ENCODE measurements at regions not wholly inside any gene's neighbourhood (a gene's known extent, or its start where the extent isn't known, plus 50 kb on each side); places are given as distances from the start of the nearest gene placed in this dataset.
"Not testable (repeated sequence)": the region's sequence is repeated elsewhere in the genome, so short reads cannot be mapped to it uniquely, and the experiment has no call there.

GRCh38 chr12:14207905-14208551 lies 157.5 kb upstream of the ATF7IP start:
- no peak for DNase-seq (ENCODE audit: low read depth in 2 of 2)

DNA sequence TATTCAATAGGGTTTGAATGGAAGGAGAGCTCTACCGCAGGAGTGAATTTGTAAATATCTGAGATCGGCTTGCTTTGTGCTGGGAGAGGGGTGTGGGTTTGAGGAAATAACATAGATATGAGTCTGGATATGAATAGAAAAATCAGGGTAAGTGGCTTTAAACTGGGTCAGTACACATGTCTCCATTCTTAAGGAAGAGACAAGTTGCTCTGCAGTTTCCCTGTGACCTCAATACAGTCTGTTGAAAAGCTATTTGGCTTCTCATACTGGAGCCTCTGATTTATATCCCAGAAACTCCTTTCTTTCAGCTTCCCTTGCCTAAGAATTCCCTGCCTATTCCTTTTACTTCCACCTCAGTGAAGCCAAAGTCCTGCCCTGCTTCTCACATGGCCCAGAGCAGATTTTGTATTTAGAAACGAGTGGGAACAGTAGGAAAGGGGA lies 153.5 kb upstream of the ATF7IP start:
- no peak for DNase-seq (ENCODE audit: low read depth in 2 of 2)

DNA sequence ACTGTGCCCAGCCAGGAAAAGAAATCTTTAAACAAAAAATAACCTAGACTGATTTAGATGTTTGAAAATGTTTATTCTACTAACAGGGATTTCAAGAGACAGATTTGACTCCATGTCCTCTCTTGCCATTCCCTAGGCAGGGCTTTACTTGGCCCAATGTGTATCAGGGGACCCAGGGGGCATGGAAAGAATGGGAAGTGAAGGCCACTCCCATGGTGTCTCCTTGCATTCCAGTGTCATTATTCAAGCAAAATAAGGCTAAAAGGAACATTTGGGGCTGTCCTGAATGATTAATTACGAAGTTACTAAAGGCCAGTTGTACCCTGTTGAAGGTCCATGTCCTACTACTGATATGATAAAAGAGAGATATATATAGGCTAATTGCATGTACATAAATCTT lies 151.9 kb upstream of the ATF7IP start:
- no peak for DNase-seq (ENCODE audit: low read depth in 2 of 2)

- DNase-seq (ENCODE audit: low read depth in 2 of 2), result no peak
Measured at GRCh38 chr12:14214495-14214894, 151.0 kb upstream of the ATF7IP start.

GRCh38 chr12:14215949-14216348 lies 149.5 kb upstream of the ATF7IP start:
- not testable (repeated sequence) for DNase-seq (ENCODE audit: low read depth in 2 of 2)

GRCh38 chr12:14216405-14217294 lies 148.8 kb upstream of the ATF7IP start:
- no peak for DNase-seq (ENCODE audit: low read depth in 2 of 2)

GRCh38 chr12:14219156-14219555 lies 146.3 kb upstream of the ATF7IP start:
- no peak for DNase-seq (ENCODE audit: low read depth in 2 of 2)

DNA sequence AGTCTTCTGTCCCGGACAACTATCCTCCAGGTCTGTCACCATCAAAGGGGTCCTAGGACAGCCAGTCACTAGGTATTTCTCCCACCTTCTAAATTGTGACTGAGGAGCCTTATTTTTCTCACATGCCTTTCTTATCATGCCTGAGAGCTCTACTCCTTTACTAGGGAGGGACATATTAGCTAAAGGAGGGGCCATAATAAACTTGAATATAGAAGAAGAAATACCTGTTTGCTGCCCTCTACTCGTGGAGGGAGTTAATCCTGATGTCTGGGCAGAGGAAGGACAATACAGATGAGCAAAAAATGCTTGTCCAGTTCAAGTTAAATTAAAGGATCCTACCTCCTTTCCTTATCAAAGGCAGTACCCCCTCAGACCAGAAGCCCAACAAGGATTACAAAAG lies 145.8 kb upstream of the ATF7IP start:
- DNase-seq (ENCODE audit: low read depth in 2 of 2), result not testable (repeated sequence)

DNA sequence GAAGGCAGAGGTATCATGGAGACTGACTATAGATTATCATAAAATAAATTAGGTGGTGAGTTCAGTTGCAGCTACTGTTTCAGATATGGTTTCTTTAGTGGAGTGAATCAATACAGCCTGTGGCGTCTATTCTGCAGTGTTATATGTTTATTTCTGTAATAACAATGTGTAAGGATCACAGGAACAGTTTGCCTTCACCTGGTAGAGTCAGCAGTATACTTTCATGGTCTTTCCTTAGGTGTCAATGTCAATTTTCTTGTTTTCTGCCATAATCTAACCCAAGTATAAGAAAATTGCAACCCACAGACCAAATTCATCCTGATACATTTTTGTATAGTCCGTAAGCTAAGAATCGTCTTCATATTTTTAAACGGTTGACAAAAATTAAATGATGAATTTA lies 140.4 kb upstream of the ATF7IP start:
- no peak for DNase-seq (ENCODE audit: low read depth in 2 of 2)

GRCh38 chr12:14235176-14235575 lies 130.3 kb upstream of the ATF7IP start:
- DNase-seq (ENCODE audit: low read depth in 2 of 2), result not testable (repeated sequence)

DNA sequence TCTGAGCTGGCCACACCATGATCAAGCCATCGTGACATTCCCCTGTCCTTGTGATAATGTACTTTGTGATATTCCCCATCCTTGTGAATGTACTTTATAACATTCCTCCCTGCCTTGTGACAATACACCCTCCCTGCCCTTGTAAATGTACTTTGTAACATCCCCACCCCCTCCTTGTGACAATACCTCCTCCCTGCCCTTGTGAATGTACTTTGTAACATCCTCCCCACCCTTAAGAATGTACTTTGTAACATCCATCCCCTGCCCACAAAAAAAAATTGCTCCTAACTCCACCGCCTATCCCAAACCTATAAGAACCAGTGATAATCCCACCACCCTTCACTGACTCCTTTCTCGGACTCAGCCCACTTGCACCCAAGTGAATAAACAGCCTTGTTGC lies 128.8 kb upstream of the ATF7IP start:
- not testable (repeated sequence) for DNase-seq (ENCODE audit: low read depth in 2 of 2)

DNA sequence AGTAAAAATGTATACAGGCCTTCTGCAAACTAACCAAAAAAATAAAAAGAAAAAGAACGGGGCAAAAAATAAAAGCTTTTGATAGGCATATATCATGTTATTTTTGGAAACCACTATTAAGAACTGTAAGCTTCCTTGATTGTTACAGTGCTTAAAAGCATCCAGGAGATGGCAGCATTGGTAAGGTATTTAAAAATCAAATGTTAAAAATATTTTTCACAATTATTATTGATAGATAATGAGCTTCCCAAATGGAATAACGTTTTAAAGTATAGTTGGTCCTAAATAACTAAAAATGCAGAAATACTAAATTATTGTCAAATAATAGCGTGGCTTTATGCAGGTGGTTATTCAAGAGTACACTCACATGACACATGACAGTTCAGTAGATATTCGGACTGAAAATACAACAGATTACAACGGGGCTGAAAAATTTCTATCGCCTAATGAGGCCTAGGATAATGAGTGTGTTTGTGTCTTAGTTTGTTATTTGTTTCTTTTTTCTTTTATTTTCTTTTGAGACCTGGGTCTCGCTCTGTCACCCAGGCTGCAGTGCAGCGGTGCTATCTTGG lies 127.2 kb upstream of the ATF7IP start:
- DNase-seq (ENCODE audit: low read depth in 2 of 2), result no peak

GRCh38 chr12:14239350-14239934 lies 126.0 kb upstream of the ATF7IP start:
- DNase-seq (ENCODE audit: low read depth in 2 of 2), result no peak

GRCh38 chr12:14239935-14240872 lies 125.3 kb upstream of the ATF7IP start:
- DNase-seq (ENCODE audit: low read depth in 2 of 2), result no peak

- DNase-seq (ENCODE audit: low read depth in 2 of 2), result no peak
Measured at GRCh38 chr12:14240873-14241220, 124.6 kb upstream of the ATF7IP start.

GRCh38 chr12:14242825-14243224 lies 122.7 kb upstream of the ATF7IP start:
- DNase-seq (ENCODE audit: low read depth in 2 of 2), result not testable (repeated sequence)

GRCh38 chr12:14243941-14244340 lies 121.5 kb upstream of the ATF7IP start:
- DNase-seq (ENCODE audit: low read depth in 2 of 2), result no peak

GRCh38 chr12:14244876-14245669 lies 120.4 kb upstream of the ATF7IP start:
- DNase-seq (ENCODE audit: low read depth in 2 of 2), result no peak

GRCh38 chr12:14247166-14247565 lies 118.3 kb upstream of the ATF7IP start:
- DNase-seq (ENCODE audit: low read depth in 2 of 2), result no peak

- no peak for DNase-seq (ENCODE audit: low read depth in 2 of 2)
Measured at GRCh38 chr12:14249368-14249767, 116.1 kb upstream of the ATF7IP start.

- DNase-seq (ENCODE audit: low read depth in 2 of 2), result no peak
Measured at GRCh38 chr12:14252697-14253096, 112.8 kb upstream of the ATF7IP start.
